HG02970 (cell line): ENCODE measurements at regions not wholly inside any gene's neighbourhood (a gene's known extent, or its start where the extent isn't known, plus 50 kb on each side); places are given as distances from the start of the nearest gene placed in this dataset.
A peak's percentile ranks its signal among the peaks of the same experiment; 100 is the strongest.

Experiments used
- ATAC-seq: cut with Tn5 transposase; IDR thresholded peaks from one replicate; pipeline ENCODE4 v1.9.1; 2021; ENCODE audit warnings: mild to moderate bottlenecking, moderate library complexity, moderate number of reproducible peaks; ENCODE audit not compliant: unreplicated experiment, low FRiP score

DNA sequence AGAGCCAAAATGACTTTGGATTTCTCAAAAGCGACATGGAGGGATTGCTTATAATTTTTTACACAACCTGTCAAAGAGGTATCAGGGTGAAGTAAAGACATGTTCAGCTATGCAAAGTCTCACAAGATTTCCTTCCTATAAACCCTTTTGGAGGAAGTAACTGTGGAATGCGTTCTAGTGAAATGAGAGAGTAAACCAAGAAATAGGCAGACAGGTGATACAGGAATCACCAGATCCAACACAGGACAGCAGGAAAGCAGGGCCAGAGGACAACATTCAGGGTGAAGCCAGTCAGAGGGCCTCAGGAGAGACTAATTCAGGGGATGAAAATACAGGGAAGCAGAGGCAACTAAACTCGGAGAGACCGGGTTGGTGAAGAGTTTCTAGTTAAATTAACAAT is 90.4 kb upstream of the MTNR1B start:
- no peak for ATAC-seq

DNA sequence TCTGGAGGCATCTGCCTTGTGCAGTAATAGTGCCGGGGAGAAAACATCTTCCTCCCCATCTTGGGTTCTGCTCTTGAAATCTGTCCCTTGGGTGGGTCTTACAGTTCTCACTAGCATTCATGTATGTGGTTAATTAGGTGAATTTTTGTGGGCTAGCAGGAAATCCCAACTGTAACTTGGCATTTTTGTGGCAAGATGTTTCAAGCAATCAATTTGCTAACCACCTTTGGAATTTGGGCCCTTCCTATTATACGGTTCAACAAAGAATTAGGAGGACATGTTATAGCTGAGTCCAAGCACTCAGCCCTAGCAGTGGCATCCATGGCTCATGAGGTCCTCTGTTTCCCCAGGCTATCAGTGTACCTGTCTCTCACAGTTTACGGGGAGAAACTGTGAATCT is 89.1 kb upstream of the MTNR1B start:
- no peak for ATAC-seq

DNA sequence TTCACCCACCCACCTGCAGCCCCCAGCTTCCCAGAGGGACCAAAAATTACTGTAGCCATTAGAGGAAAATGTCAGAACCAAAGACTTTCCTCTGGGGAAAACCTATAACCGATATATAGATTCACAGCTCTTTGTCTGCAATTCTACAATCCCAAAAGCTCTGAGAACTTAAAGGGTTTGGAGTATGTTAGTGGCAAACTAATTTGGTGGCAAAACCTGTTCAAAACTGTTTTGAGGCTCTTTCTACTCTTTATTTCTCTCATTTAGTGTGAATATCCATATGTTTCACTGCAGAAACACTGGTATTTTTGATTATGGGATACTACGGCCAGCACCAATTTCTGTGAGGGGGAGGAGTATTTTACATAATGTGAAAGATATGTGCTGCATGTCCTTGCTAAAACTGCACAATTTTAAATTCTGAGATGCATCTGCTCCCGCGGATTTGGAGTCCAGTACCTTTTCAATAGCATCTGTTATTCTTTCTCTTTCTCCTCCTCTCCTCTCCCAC is 87.5 kb upstream of the MTNR1B start:
- ATAC-seq = no peak

DNA sequence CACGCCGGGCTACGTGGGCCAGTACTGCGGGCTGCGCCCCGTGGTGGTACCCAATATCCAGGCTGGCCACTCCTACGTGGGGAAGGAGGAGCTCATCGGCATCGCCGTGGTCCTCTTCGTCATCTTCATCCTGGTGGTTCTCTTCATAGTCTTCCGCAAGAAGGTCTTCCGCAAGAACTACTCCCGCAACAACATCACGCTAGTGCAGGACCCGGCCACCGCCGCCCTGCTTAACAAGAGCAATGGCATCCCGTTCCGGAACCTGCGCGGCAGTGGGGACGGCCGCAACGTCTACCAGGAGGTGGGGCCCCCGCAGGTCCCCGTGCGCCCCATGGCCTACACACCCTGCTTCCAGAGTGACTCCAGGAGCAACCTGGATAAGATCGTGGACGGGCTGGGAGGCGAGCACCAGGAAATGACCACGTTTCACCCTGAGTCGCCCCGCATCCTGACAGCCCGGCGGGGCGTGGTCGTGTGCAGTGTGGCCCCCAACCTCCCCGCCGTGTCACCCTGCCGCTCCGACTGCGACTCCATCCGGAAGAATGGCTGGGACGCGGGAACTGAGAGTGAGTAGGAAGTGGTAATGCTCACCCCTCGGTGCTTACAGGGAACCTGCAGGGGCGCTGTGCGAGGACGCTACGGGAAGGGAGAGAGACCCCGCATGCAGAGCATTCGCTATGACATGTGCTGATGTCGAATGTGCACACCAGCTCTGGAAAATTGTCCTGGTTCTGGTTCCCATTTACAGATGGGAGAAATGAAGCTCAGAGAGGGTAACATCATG is 86.4 kb upstream of the MTNR1B start:
- no peak for ATAC-seq

DNA sequence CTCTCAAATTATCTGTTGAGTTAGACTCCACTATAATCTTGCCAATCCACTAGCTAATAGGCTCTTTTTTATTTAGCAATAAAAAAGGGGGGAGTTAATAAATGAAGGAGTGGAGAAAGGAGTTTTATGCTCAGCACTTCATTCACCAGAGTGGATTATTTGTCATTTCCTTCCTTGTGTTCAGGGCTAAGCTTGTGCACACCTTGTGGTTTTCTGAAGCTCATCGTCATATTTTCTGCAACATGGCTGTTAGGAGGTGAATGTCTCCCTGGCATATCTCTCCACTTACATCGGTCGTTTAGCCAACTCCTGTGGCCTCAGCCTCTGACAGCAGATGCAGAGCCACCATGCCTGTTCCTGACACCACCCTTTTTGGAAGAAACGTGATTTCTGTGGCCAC is 83.9 kb upstream of the MTNR1B start:
- no peak for ATAC-seq

DNA sequence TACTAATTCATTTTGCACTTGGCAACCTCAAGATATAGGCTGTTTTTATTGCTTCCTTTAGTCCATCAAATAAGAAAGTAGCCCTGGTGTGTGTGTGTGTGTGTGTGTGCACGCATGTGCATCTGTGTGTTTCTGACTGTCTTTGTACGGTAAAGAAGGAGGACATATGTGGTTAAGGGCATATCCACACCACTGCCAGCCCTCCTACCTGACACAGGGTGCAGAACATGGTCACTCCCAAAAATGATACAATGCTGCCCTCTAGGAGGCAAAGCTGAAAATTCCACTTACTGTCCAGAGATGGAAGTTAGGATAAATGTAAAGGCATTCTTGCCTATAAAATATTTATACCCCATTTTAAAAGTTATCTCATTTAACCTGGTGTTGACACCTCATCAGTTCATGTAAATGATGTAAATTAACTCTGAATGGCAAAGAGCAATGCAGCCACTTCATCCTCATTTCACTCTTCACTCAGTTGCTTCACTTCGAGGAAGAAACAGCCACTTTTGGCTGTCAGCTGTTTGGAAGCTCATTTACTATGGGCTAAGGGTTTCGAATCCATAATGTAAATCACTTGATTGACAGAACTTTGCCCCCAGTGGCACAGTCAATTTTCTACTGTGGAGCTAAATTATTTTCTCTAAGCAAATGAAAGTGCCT is 83.1 kb upstream of the MTNR1B start:
- ATAC-seq = peak; percentile 78

DNA sequence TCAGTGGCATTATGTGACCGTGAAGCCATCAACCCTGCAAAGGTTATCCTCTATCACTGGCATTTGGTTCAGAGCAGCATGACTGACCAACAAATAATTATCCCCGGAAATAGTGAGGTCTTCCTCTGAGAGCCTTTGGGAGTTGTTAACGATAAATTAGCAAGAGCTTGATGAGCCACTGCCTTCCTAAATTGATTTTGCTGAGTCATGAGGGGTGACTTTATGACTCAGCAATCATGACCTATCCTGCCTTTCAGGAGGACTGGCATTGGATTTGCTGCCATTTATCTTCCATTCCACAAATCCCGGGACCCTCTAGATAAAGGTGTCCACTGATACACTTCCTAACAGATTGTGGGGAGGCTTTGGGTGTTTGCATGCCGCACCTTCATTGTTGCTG is 80.8 kb upstream of the MTNR1B start:
- no peak for ATAC-seq

DNA sequence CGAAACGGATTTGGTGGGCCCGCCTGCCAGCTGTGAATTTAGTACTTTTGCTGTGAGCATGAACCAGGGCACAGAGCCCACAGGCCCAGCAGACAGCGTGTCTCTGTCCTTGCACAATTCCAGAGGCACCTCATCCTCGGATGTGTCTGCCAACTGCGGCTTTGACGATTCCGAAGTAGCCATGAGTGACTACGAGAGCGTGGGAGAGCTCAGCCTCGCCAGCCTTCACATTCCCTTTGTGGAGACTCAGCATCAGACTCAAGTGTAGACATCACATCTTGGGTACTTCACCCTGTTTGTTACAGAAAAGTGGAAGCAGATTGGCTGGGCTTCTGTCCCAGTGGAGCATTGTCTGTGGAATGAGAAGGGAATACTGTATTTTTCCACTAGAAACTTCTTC is 78.6 kb upstream of the MTNR1B start:
- ATAC-seq = no peak

DNA sequence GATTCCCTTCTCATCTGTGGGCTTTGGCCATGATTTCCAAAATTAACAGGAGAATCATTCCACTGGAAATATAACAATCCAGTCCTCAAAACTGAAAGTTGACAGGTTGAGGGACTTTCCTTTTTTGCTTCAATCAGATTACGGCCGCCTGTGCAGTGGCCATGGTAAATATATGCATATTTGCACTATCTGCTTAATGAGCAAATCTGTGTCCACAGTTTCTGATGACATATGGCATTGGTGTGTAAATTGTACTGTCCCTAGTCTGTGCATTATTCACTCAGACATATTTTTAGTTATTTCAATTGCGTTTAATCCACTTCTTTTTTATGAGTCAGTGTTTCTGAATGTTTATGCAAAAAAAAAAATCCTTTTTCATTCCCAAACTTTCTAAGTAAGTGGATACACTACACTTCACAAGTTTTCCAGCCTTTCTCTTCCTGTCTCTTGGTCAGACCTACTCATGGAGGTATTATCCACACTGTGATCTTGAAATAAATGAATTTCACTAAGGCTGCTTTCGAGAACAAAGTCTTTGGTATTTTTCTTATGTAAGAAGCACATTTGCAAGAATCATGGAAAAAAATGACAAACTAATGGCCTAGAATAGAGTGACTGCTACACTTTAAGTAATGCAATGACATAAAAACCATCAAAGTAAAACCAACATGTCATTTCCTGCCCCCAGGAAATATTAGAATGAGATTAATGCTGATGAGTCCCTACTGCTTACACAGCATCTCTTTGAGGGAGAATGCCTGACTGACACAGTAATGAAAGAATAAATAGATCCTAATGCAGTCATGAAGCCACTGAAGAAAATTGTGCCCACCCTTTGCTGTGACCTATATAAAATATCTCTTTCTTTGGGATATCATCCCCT is 76.4 kb upstream of the MTNR1B start:
- no peak for ATAC-seq

DNA sequence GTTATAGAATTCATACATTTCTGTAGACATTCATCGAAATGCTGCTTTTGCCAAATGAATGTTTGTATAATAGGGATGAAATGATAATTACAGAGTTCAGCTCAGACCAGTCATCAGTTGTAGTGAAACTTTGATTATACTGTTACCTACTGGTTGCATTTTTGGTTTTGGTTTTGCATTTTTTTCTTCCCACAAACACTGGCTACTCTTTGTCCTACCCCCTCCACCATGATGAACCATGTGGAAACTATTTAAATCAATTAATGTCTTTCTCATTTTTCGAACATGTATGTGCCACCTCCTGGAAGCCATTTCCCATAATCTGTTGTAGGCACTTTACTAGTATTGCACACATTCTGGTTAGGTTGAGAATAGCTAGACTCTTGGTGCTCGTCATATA is 75.3 kb upstream of the MTNR1B start:
- ATAC-seq = no peak

DNA sequence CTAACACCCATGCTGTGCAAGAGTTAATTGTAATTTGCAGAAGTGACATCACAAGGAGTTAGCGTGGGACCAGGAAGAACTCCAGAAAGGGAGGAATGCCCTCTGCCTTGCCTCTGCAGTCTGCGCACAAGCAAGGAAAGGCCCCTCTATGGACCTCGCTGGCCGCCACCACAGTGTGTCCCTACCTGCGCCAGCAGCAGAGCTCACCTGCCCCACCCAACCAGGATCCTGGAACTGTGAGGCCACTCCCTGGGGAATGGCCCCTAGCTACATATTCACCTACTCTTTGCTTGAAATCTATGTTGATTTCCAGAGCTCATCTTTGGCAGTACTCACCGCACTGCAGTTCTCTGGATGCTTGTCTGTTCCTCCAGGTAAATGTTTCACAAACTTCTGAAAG is 72.0 kb upstream of the MTNR1B start:
- no peak for ATAC-seq

DNA sequence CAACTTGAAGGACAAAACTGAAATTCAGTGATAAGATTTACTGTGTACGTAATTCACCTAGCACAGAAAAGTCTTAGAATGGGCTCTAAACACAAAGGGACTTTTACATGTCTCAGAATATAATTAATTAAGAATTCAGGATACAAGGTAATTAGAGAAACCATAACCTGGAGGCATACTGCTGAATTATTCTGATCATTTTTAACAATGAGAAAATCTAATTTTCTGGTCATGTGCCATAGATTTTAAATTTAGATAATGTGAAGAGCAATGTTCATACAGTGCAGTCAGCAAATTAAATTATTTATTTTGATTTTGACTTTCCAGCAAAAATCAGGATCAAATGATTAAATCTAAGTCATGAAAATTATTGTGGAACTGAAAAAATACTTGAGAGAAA is 67.0 kb upstream of the MTNR1B start:
- ATAC-seq = no peak

DNA sequence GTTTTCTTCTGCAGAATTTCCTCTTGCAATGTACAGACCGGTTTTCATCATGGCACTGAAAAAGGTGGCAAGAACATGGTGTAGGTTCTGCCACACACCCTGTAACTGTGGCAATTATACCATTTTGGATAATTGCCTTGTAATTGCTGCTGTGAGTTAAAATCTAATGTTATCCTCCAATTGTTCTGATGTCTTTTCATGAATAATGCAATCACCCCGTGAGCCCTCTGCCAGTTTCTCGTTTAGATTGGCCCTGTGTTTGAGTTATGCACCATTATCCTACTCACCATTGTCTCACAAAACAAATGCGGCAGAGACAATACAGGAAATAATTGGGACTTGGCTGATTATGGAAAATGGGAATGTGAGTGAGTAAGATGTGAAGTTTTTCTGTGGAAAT is 61.8 kb upstream of the MTNR1B start:
- ATAC-seq = no peak

DNA sequence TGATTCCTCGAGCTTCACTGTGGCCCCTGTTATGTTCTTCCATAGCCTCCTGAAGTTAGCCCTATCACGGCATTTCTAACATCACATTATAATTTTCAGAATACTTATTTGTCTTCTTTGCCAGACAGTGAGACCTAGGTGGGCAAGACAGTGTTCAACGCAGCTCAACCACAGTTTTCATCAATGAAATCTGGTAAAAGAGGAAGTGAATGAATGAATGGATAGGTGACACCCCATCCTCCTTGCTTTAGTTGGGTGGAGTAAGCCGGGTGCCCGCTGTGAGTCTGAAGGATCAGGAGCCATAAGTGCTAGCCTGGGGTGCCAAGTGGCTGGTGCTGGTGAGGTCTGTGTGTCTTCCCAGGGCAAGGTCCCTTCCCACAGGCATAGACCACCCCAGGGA is 60.2 kb upstream of the MTNR1B start:
- ATAC-seq = no peak

DNA sequence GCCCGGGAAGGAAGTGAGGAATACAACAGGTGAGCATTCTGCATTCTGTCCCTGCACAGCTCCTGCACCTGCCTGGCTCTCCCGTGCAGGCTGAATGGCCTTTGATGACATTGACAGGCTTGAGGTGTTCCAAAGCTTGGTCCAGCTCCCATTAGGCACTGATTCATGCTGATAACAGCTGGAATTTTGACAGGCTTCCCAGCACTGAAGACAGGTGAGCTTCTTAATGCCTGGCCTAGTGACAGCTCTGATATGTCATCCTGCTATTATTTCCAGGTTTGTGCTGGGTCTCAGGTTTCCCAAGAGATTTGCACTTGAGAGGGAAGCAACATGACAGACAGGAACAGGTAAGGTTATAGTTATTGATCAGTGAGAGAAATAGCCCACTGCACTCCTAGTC is 58.0 kb upstream of the MTNR1B start:
- no peak for ATAC-seq

DNA sequence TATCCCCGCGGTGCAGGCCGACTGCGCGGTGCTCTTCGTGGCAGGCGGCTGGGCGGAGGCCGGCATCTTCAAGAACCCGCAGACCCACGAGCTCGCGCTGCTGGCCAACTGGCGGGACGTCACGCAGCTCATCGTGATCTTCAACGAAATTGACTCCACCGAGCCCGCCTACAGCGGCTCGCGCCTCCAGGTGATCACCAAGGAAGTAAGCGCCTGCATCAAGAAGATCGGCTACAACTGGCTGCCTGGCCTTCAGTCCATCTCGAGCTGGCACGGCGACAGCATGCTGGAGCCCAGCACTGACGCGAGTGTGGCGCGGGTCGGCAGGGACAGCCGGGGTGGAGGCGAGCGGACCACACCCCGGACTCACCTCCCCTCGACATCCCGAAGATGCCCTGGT is 53.9 kb upstream of the MTNR1B start:
- no peak for ATAC-seq

DNA sequence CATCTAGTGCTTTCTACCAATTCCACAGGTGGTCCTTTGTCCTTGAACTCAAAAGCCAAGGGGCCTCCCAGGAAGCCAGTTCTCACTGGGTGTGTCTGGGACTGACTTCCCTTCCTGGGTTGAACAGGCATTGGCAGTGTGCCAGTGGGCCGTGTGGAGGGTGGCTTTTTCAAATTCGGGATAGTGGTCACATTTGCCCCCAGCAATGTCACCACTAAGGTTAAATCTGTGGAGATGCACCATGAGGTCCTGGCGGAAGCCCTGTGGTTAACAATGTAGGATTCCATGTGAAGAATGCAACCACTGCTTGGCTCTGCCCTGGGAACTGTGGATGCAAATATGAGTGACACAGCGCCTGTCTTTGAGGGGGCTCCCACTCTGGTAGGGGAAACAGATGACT is 53.2 kb upstream of the MTNR1B start:
- no peak for ATAC-seq

DNA sequence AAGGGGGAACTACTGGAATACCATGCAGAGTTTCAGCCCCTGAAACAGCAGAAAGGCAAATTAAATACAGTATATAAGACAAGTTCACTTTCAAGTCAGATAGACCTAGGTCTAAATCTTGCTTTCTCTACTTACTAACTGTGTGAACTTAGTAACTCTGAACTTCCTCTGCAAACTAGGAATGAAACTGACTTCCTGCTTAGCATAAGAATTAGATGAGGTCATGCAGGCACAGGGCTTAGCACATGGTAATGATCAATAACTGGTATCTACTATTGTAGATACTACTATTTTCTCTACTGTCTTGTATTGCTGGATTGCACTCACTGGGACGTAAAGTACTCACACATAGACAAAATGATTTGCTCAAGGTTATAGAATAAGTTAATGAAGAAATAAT is 51.5 kb upstream of the MTNR1B start:
- no peak for ATAC-seq

DNA sequence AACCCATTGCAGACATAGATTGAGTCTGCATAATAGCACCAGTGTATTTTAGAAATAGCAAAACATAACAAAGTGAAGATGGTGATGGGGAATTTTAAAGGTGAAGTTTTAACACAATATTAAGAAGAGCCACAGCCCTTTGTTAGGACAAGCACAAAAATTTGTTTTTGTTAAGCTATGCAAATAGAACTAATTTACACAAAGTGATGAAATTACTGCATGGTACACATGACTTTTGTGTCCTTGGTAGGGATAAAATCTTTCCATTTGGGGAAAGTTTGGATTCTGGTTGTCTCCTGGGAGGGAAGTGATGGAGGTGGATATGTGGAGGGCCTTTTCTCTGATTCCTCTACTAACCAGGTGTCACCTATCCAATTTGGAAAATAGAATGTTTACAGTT is 50.4 kb upstream of the MTNR1B start:
- no peak for ATAC-seq
